Activated gamma-delta T cell treated with anti-CD3 and anti-CD28 coated beads, Interleukin-2, amount 50 U/mL, for 16 hours (primary cell): ENCODE measurements at regions not wholly inside any gene's neighbourhood (a gene's known extent, or its start where the extent isn't known, plus 50 kb on each side); places are given as distances from the start of the nearest gene placed in this dataset.
"Not testable (repeated sequence)": the region's sequence is repeated elsewhere in the genome, so short reads cannot be mapped to it uniquely, and the experiment has no call there.

Experiments
- DNase-seq: peaks from one replicate; pipeline ENCODE4 v3.0.0-alpha.2; 2020; ENCODE audit warnings: low read depth

DNA sequence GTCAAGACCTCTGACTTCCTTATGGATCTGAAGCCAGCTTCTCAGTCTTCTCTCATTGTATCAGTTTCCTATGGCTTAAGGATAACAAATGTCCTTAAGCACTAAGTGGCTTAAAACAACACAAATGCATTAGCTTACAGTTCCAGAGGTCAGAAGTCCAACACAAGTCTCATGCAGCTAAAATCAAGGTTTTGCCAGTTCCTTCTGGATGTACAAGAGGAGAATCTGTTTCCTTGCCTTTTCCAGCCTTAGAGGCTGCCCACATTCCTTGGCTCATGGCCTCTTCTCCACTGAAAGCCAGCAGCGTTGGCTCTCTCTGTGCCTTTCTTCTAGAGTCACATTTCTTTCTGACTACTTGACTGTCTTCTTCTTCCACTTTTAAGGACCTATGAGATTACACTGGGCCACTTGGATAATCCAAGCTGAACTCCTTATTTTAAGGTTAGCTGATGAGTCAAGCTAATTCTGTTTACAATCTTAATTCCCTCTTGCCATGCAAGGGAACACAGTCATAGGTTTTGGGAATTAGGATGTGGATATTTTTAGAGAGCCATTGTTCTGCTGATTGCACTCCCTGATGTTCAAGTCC is 179.0 kb downstream of the BCAS1 start:
- DNase-seq = no peak

DNA sequence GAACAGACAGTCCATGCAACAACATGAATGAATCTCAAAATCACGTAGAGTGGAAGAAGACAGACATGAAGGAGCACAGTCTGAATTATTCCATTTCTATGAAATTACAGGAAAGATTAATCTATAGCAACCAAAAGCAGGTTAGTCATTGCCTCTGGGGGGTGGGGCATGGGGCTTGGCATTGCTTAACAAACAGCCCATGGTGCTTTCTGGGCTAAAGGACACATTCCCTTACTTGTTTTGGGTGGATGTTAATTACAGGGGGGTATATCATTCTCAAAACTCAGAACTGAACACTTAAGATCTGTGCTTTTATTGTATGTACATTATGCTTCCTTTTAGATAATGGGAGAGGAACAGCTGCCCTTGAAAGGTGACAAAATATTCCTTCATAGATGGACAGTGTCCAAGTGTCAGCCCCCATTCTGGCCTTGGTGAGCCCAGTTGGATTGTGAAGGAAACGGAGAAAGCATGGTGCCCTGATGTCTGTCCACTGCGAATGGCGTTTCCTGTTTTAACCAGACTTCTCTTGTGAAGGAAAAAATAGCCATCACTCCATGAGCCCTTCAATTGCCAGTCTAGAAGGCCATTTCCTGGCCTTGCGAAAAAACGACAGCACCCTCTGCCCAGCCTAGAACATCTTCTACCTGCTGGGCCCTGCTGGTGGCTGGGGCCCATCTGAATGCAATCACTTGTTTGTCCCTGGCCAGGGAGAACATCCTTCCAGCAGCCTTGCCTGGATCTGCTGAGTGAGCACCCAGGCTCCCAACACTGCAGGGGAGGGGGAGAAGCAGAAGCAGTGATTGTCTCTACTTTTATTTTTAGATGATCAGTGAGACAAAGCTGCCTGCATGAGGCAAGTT is 179.7 kb downstream of the BCAS1 start:
- no peak for DNase-seq

GRCh38 chr20:53889411-53890148 is 180.8 kb downstream of the BCAS1 start:
- DNase-seq = no peak

DNA sequence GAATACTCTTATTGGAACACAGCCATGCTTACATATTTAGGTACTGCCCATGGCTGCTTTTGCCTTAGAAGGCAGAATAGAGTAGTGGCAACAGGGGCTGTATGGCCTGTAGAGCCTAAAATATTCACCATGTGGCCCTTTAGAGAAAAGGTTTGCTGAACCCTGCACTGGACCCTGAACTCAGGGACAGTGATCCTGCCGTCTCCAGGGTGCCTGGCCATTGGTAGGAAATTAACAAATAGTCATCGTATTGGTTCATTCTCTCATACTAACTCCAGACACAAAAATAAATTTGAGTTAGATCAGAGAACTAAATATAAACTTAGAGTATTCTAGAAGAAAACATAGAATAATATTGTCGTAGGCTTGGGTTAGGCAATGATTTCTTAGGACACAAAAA is 181.4 kb downstream of the BCAS1 start:
- DNase-seq = no peak

DNA sequence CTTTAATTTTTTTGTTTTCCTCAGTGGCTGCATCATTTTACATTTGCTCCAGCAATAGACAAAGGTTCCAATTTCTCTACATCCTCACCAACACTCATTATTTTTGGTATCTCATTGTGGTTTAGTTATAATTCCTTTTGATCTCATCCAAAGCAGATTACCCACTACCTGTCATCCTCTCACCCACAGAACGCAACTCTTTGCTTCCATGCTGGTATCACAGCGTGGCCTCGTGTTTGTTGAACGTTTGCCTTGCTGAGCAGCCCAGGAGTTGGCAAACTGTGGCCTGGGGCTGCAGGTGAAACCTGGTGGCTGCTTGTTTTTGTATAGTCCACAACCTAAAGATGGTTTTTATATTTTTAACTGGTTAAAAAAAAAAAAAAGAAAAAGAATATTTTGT is 181.9 kb downstream of the BCAS1 start:
- DNase-seq = no peak

- no peak for DNase-seq
Measured at GRCh38 chr20:53887973-53888372, 182.4 kb downstream of the BCAS1 start.

DNA sequence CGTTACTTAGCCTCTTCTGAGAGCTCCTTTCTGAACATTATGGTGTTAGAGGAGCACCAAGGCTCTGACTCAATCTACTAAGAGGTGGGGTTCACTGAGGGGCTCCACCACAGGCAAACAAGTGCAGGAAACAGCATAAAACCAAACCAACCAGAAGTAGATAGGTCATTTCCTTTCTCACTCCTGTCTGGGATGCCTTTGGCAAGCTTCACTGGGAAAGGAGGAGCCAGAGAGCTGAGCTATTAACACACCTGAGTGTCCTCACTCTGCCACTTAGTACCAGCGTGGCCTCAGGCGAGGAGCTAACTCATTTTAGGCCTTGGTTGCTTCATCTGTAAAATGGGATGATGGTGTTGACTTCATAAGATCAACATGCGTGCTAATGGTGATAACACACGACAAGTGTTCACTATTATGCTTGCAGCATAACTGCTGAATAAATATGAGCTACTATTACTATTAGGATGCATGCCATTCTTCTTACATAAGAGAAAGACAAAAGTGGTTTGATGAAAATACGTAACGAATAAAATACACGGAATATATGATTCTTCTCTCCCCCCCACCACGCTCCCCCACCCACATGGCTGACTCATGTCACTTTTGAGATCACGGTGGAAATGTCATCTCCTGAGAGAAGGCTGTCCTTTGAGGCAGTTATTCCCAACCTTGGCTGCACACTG is 185.4 kb downstream of the BCAS1 start:
- DNase-seq = peak; percentile 33

DNA sequence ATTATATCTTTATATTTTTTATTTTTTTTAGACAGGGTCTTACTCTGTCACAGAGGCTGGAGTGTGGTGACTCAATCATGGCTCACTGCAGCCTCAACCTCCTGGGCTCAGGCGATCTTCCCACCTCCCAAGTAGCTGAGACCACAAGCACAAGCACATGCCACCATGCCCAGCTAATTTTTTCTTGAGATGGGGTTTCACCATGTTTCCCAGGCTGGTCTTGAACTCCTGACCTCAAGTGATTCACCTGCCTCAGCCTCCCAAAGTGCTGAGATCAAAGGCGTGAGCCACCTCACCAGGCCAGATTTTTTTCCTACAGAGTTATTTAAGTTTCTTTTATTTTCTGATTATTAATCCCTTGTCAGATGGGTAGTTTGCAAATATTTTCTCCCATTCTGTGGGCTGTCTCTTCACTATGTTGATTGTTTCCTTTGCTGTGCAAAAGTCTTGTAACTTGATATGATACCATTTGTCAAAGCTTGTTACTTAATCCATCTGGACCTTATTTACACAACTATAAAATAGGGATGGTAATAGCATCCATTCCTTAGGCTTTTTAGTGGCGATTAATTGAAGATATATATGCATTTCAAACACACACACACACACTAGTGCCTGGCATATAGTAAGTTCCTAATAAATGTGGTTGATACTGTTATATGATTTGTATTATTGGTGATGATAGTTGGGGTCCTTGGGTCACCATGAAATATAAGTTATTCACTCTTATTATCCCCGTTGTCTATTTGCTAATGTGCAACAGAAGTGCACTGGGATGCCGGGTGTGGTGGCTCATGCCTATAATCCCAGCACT is 187.1 kb downstream of the BCAS1 start:
- DNase-seq = no peak

DNA sequence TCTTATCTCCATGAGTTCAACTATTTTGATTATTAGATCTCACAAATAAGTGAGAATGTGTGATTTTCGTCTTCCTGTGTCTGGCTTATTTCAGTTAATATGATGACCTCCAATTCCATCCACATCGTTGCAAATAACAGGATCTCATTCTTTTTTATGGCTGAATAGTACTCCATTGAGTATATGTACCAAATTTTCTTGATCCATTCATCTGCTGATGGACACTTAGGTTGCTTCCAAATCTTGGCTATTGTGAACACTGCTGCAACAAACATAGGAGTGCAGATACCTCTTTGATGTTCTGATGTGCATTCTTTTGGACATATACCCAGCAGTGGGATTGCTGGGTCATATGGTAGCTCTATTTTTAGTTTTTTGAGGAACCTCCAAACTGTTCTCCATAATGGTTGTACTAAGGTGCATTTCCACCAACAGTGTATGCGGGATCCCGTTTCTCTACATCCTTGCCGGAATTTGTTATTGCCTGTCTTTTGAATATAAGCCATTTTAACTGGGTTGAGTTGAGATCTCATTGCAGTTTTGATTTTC is 187.9 kb downstream of the BCAS1 start:
- DNase-seq = not testable (repeated sequence)

GRCh38 chr20:53881362-53881761 is 189.0 kb downstream of the BCAS1 start:
- no peak for DNase-seq

GRCh38 chr20:53880108-53880641 is 190.2 kb downstream of the BCAS1 start:
- DNase-seq = no peak

- DNase-seq = no peak
Measured at GRCh38 chr20:53879048-53879684, 191.2 kb downstream of the BCAS1 start.

DNA sequence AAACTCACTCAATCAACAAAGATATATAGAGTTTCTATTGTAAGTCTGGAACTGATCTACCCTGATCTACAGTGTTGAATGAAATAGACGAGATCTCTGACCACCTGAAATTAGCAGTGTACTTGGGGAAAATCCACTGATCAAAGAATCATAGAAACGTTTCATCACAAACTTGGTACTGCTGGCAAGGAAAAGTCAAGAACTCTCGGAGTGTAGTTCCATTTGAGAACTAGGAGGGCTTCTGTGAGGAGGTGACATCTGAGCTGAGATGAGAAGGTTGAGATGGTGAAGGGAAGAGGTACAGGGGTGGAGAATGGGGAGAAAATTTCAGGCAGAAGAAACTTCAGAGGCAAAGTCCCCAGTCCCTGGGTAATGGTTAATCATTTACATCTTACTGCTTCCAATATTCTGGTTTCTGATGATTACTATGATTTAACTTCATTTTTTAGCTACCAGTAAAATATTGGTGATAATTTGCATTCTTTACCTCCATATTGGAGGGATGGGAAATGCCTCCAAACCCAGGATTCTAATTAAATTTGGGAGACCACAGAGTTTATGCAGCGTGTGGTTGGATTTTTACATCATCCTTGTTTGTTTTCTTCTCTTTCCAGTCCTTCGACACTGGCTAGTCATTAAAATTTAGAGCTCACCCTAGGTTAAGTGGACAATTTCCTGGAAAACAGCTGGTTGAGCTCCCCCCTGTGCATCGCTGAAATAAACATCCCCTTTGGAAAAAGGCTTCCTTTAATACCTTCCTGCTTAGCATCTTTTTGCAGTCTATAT is 191.9 kb downstream of the BCAS1 start:
- DNase-seq = no peak

DNA sequence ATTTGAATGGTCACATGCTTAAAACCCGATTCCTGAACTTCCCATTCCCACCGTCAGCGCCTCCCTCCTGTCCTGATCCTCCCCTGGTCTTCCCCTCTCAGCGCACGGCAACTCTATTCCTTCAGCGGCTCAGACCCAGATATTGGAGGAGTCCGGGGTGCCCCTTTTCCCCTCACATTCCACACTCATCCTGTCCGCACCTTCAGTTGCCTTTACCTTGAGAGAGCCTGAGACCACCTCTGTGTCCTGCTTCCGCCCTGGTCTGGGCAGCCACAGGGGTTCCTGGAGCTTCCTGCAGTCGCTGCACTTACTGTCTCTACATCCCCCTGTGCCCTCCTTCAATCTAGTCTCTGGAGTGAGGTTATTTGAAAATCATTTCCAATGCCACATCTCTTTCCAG is 193.4 kb downstream of the BCAS1 start:
- no peak for DNase-seq

DNA sequence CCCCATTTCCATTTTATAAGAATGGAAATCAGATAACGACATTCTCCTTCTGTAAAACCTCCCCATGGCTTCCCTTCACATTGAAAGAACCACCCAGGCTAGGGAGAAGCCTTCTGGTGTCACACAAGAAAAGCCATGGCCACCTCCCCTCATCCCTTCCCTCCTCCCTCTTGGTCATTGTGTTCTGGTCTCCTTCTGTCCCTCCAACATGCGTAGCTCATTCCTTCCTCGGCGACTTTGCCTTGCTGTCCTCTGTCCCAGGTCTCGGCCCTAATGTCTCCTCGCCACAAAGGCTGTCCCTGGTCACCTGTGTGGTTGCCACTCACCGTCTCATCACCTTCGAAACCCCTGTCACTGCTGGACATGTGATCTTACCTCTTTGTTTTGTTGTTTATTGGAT is 193.9 kb downstream of the BCAS1 start:
- no peak for DNase-seq

DNA sequence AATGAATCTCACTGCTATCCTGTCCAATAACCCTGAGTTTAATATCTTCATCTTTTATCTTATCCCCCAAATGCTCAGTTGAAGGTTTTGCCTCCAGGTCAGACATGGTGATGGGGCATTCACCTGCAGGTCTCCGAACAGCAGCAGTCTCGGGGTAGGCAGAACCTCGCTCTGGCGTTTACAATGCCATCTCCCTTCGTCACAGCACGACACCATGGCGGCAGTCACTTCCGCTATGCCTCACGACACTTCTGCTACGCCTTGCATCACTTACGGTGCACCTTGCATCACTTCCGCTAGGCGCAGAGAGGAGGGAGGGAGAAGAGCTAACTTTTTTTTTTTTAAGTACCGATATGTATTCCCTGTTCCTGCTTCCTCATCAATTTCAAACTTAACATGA is 194.9 kb downstream of the BCAS1 start:
- no peak for DNase-seq

GRCh38 chr20:53874706-53875105 is 195.7 kb downstream of the BCAS1 start:
- no peak for DNase-seq

- DNase-seq = no peak
Measured at GRCh38 chr20:53874104-53874503, 196.3 kb downstream of the BCAS1 start.

- no peak for DNase-seq
Measured at GRCh38 chr20:53873230-53873604, 197.2 kb downstream of the BCAS1 start.
